ENCODE measurements at regions not wholly inside any gene's neighbourhood (a gene's known extent, or its start where the extent isn't known, plus 50 kb on each side); places are given as distances from the start of the nearest gene placed in this dataset.

- Histone ChIP-seq H3K9ac (no peak overlapping the region), H2AFZ (no peak overlapping the region), H3K9me3 (ENCODE audit: control insufficient read depth, low read length) (no peaks in the 10 kb centered on the region), H3K36me3 (ENCODE audit: control insufficient read depth, insufficient read depth, low read length) (no peaks in the 10 kb centered on the region), H3K79me2 (no peaks in the 10 kb centered on the region), H3K4me2 (ENCODE audit: low read length) (no peak overlapping the region), H3K4me3 (ENCODE audit: low read depth, low read length) (no peak overlapping the region), H3K4me1 (no peaks in the 10 kb centered on the region), H3K27ac (no peak overlapping the region), H3K27me3 (ENCODE audit: control insufficient read depth, insufficient read depth, low read length) (no peaks in the 10 kb centered on the region)
- TF ChIP-seq CTCF (IDR thresholded peaks at IDR 0.05), result no peak
These were observed 500.1 kb upstream of the VRK2 start for GRCh38 chr2:57546478-57546877.

GRCh38 chr2:57549642-57550102, 496.9 kb upstream of the VRK2 start:
- Histone ChIP-seq H3K4me3 (ENCODE audit: low read depth, low read length) (no peak overlapping the region), H3K4me2 (ENCODE audit: low read length) (no peak overlapping the region), H3K27ac (no peak overlapping the region), H3K36me3 (ENCODE audit: control insufficient read depth, insufficient read depth, low read length) (no peaks in the 10 kb centered on the region), H2AFZ (no peak overlapping the region), H3K9me3 (ENCODE audit: control insufficient read depth, low read length) (no peaks in the 10 kb centered on the region), H3K27me3 (ENCODE audit: control insufficient read depth, insufficient read depth, low read length) (no peaks in the 10 kb centered on the region), H3K9ac (no peak overlapping the region), H3K4me1 (no peaks in the 10 kb centered on the region), H3K79me2 (no peaks in the 10 kb centered on the region)
- TF ChIP-seq CTCF (IDR thresholded peaks at IDR 0.05), result no peak

- Histone ChIP-seq H3K27ac (no peak overlapping the region), H3K4me1 (no peaks in the 10 kb centered on the region), H3K4me2 (ENCODE audit: low read length) (no peak overlapping the region), H3K9me3 (ENCODE audit: control insufficient read depth, low read length) (no peaks in the 10 kb centered on the region), H3K9ac (no peak overlapping the region), H3K4me3 (ENCODE audit: low read depth, low read length) (no peak overlapping the region), H3K36me3 (ENCODE audit: control insufficient read depth, insufficient read depth, low read length) (no peaks in the 10 kb centered on the region), H3K79me2 (no peaks in the 10 kb centered on the region), H2AFZ (no peak overlapping the region), H3K27me3 (ENCODE audit: control insufficient read depth, insufficient read depth, low read length) (no peaks in the 10 kb centered on the region)
- no peak for TF ChIP-seq CTCF (IDR thresholded peaks at IDR 0.05)
These were observed 495.7 kb upstream of the VRK2 start for GRCh38 chr2:57550912-57551311.

GRCh38 chr2:57552885-57553284, 493.7 kb upstream of the VRK2 start:
- no peak for TF ChIP-seq CTCF (IDR thresholded peaks at IDR 0.05)
- Histone ChIP-seq H3K4me2 (ENCODE audit: low read length) (no peak overlapping the region), H3K79me2 (no peaks in the 10 kb centered on the region), H3K4me1 (no peaks in the 10 kb centered on the region), H3K27ac (no peak overlapping the region), H3K36me3 (ENCODE audit: control insufficient read depth, insufficient read depth, low read length) (no peaks in the 10 kb centered on the region), H3K9ac (no peak overlapping the region), H3K27me3 (ENCODE audit: control insufficient read depth, insufficient read depth, low read length) (no peaks in the 10 kb centered on the region), H2AFZ (no peak overlapping the region), H3K4me3 (ENCODE audit: low read depth, low read length) (no peak overlapping the region), H3K9me3 (ENCODE audit: control insufficient read depth, low read length) (no peaks in the 10 kb centered on the region)

- Histone ChIP-seq H3K27ac (no peak overlapping the region), H3K4me2 (ENCODE audit: low read length) (no peak overlapping the region), H3K27me3 (ENCODE audit: control insufficient read depth, insufficient read depth, low read length) (no peaks in the 10 kb centered on the region), H3K9me3 (ENCODE audit: control insufficient read depth, low read length) (no peaks in the 10 kb centered on the region), H3K4me3 (ENCODE audit: low read depth, low read length) (no peak overlapping the region), H3K79me2 (no peaks in the 10 kb centered on the region), H3K4me1 (no peaks in the 10 kb centered on the region), H3K9ac (no peak overlapping the region), H2AFZ (no peak overlapping the region), H3K36me3 (ENCODE audit: control insufficient read depth, insufficient read depth, low read length) (no peaks in the 10 kb centered on the region)
- TF ChIP-seq CTCF (IDR thresholded peaks at IDR 0.05), result no peak
These were observed 492.3 kb upstream of the VRK2 start for GRCh38 chr2:57554348-57554747.

Data from parathyroid adenoma (tissue), 2 donors.